IMR-90 (cell line): ENCODE measurements at regions not wholly inside any gene's neighbourhood (a gene's known extent, or its start where the extent isn't known, plus 50 kb on each side); places are given as distances from the start of the nearest gene placed in this dataset.

Experiments used
- ATAC-seq: fragments of 200-7000 bp; cut with Tn5 transposase; 2 replicates; pipeline ENCODE4 v1.9.1; 2020; ENCODE audit warnings: low read depth, mild to moderate bottlenecking, moderate library complexity
- BruUV-seq: library from RNA; stranded (reverse); fragments of 400-500 nt; replicated peaks from 2 replicates; lab custom pipeline; 2021; lab: Mats Ljungman, UMichigan
- CTCF ChIA-PET: fragments of 300-600 bp; formaldehyde crosslinking; extraction: SDS; loops from one replicate; lab custom pipeline; 2021; ENCODE audit warnings: antibody characterized with exemption; lab: Yijun Ruan, JAX
- POLR2A ChIA-PET: fragments of 300-600 bp; sonication (Branson Sonifier 250); formaldehyde crosslinking; loops from one replicate; lab custom pipeline; 2022; ENCODE audit warnings: antibody characterized with exemption; ENCODE audit not compliant: unreplicated experiment; lab: Charles Lee
- DNase-seq: peaks from one replicate; pipeline ENCODE4 v3.0.0; 2013
- H2AFZ ChIP-seq: replicated peaks from 2 replicates; pipeline ENCODE3; 2013; ENCODE audit warnings: low read length, mild to moderate bottlenecking; ENCODE audit not compliant: poor library complexity
- H2AK5ac ChIP-seq: 2 replicates; pipeline ENCODE4 v1.6.1; 2013; ENCODE audit warnings: low read depth, low read length, inconsistent platforms
- H2AK9ac ChIP-seq: replicated peaks from 2 replicates; pipeline ENCODE3; 2013; ENCODE audit warnings: mild to moderate bottlenecking, low read depth, low read length, moderate library complexity; ENCODE audit not compliant: poor library complexity
- H2BK120ac ChIP-seq: 2 replicates; pipeline ENCODE4 v1.6.1; 2013; ENCODE audit warnings: low read depth, low read length, inconsistent platforms
- H2BK15ac ChIP-seq: 3 replicates; pipeline ENCODE4 v1.6.1; 2013; ENCODE audit warnings: low read depth, low read length, inconsistent platforms
- H2BK20ac ChIP-seq: 2 replicates; pipeline ENCODE4 v1.6.1; 2013; ENCODE audit warnings: low read depth, mild to moderate bottlenecking, inconsistent platforms, low read length, moderate library complexity
- H2BK5ac ChIP-seq: 2 replicates; pipeline ENCODE4 v1.6.1; 2013; ENCODE audit warnings: mild to moderate bottlenecking, low read depth, low read length, inconsistent platforms; ENCODE audit not compliant: poor library complexity, severe bottlenecking
- H3K14ac ChIP-seq: replicated peaks from 2 replicates; pipeline ENCODE4 v1.6.1; 2013; ENCODE audit warnings: low read depth, low read length, inconsistent platforms
- H3K18ac ChIP-seq: 2 replicates; pipeline ENCODE4 v1.6.1; 2013; ENCODE audit warnings: low read depth, low read length, control low read depth
- H3K23ac ChIP-seq: 2 replicates; pipeline ENCODE4 v1.6.1; 2013; ENCODE audit warnings: low read depth, low read length, inconsistent platforms
- H3K27ac ChIP-seq: 2 replicates; pipeline ENCODE4 v1.5.1; 2013; ENCODE audit warnings: mild to moderate bottlenecking, control low read depth, low read length; ENCODE audit not compliant: insufficient read depth
- H3K27me3 ChIP-seq: 2 replicates; pipeline ENCODE4 v1.6.1; 2013; ENCODE audit warnings: low read length; ENCODE audit not compliant: control insufficient read depth, insufficient read depth
- H3K36me3 ChIP-seq: 2 replicates; pipeline ENCODE4 v1.6.1; 2013; ENCODE audit warnings: low read length, mixed read lengths; ENCODE audit not compliant: control insufficient read depth, insufficient read depth
- H3K4ac ChIP-seq: 2 replicates; pipeline ENCODE4 v1.6.1; 2013; ENCODE audit warnings: low read depth, low read length, inconsistent platforms
- H3K4me1 ChIP-seq: 2 replicates; pipeline ENCODE4 v1.6.1; 2013; ENCODE audit warnings: low read length, mixed read lengths; ENCODE audit not compliant: control insufficient read depth, insufficient read depth
- H3K4me2 ChIP-seq: 2 replicates; pipeline ENCODE4 v1.6.1; 2013; ENCODE audit warnings: low read depth, mild to moderate bottlenecking, control low read depth, low read length, moderate library complexity
- H3K4me3 ChIP-seq: 2 replicates; pipeline ENCODE4 v1.5.1; 2013; ENCODE audit warnings: low read depth, mild to moderate bottlenecking, control low read depth, low read length, moderate library complexity; ENCODE audit not compliant: insufficient read depth
- H3K56ac ChIP-seq: 2 replicates; pipeline ENCODE4 v1.6.1; 2013; ENCODE audit warnings: low read length, inconsistent platforms; ENCODE audit not compliant: insufficient read depth; ENCODE audit errors: extremely low read depth
- H3K79me1 ChIP-seq, 2 experiments: 2 replicates each; pipeline ENCODE4 v1.6.1; 2013; ENCODE audit warnings: low read length in 2 of 2, inconsistent platforms in 1 of 2, low read depth in 1 of 2
- H3K9ac ChIP-seq: 2 replicates; pipeline ENCODE4 v1.6.1; 2013; ENCODE audit warnings: low read depth, low read length, control low read depth
- H3K9me1 ChIP-seq: 2 replicates; pipeline ENCODE4 v1.6.1; 2013; ENCODE audit warnings: low read length, inconsistent platforms; ENCODE audit not compliant: insufficient read depth
- H3K9me3 ChIP-seq: 2 replicates; pipeline ENCODE4 v1.6.1; 2013; ENCODE audit warnings: low read length; ENCODE audit not compliant: control insufficient read depth, insufficient read depth
- H4K20me1 ChIP-seq: 2 replicates; pipeline ENCODE4 v1.6.1; 2013; ENCODE audit warnings: low read length, inconsistent platforms; ENCODE audit not compliant: insufficient read depth
- H4K5ac ChIP-seq: 2 replicates; pipeline ENCODE4 v1.6.1; 2013; ENCODE audit warnings: mild to moderate bottlenecking, low read depth, low read length, control low read depth
- H4K8ac ChIP-seq, 2 experiments: 2 replicates each; pipeline ENCODE4 v1.6.1; 2013; ENCODE audit warnings: low read depth in 2 of 2, low read length in 2 of 2, control low read depth in 1 of 2, inconsistent platforms in 1 of 2
- H4K91ac ChIP-seq: 2 replicates; pipeline ENCODE4 v1.6.1; 2013; ENCODE audit warnings: low read depth, low read length, inconsistent platforms; ENCODE audit not compliant: insufficient read depth
- BHLHE40 ChIP-seq: fragments of 150-350 bp; IDR thresholded peaks from 2 replicates; pipeline ENCODE4 v1.6.1; 2016; ENCODE audit warnings: mild to moderate bottlenecking, low read depth, low read length
- CEBPB ChIP-seq: IDR thresholded peaks from 2 replicates; pipeline ENCODE4 v1.6.1; 2012; ENCODE audit warnings: low read depth, low read length, improper control_type of control experiment
- MAFK ChIP-seq: IDR thresholded peaks from 2 replicates; pipeline ENCODE4 v1.6.1; 2012; ENCODE audit warnings: low read depth, low read length, improper control_type of control experiment
- POLR2A ChIP-seq: IDR thresholded peaks from 2 replicates; pipeline ENCODE4 v1.6.1; 2012; ENCODE audit warnings: mild to moderate bottlenecking, low read depth, low read length
- RFX5 ChIP-seq: IDR thresholded peaks from 2 replicates; pipeline ENCODE4 v1.8.0; 2012; ENCODE audit warnings: low read depth, mild to moderate bottlenecking, low read length, moderate library complexity
- SMC3 ChIP-seq: fragments of 150-350 bp; IDR thresholded peaks from 2 replicates; pipeline ENCODE4 v1.6.1; 2016; ENCODE audit warnings: low read depth, mild to moderate bottlenecking, antibody characterized with exemption, low read length, moderate library complexity
- WGBS, 2 experiments: methylation state at CpG; one replicate each; pipeline versions ENCODE4 v1.1.5 to v1.1.7; 2013; ENCODE audit warnings: missing lambda C conversion rate in 2 of 2; ENCODE audit not compliant: insufficient read length in 1 of 2; ENCODE audit errors: extremely low coverage in 2 of 2; 5-methylcytosine and 5-hydroxymethylcytosine counted together
- dilution Hi-C: fragments of 300-500 bp; cut with HindIII; formaldehyde crosslinking; loops from one replicate; pipeline ENCODE4 v1.14.3; 2018; ENCODE audit warnings: low sequenced_read_pairs; ENCODE audit not compliant: unreplicated experiment
- in situ Hi-C: fragments of 300-500 bp; cut with MboI; formaldehyde crosslinking; loops from 3 replicates; pipeline ENCODE4 v1.14.3; 2019; ENCODE audit warnings: low sequenced_read_pairs, inconsistent platforms, mixed read lengths
- intact Hi-C: fragments of 100-400 bp; cut with micrococcal nuclease; formaldehyde crosslinking; loops from 2 replicates; pipeline ENCODE4 v1.10.0; 2022

GRCh38 chr6:56693246-56693607 is 50.5 kb upstream of the DST start:
- WGBS, 2 experiments = no CpG with 5 or more reads among the region's 5 CpGs
- peak overlapping the region; percentile 96; the same call in 1 of the 2 replicates for H3K9ac ChIP-seq
- no peaks in the 10 kb centered on the region for H3K27me3 ChIP-seq
- BruUV-seq = no TSS peak
- H2BK20ac ChIP-seq = peak overlapping the region; percentile 74; the same call in 1 of the 2 replicates
- H3K18ac ChIP-seq = peak overlapping the region; percentile 84; the same call in 1 of the 2 replicates
- H3K9me3 ChIP-seq = no peaks in the 10 kb centered on the region
- H3K9me1 ChIP-seq = peaks cover 3% of the 10 kb centered on the region; the same call in 1 of the 2 replicates
- H4K5ac ChIP-seq = no peak overlapping the region
- intact Hi-C loops (loop anchor here (1.0 to 5.0 kb wide), 4 partner anchors 50 to 336 kb away; partner anchors contain the start of gene DST), in situ Hi-C loops (loop anchor here (10.0 kb wide), 1 partner anchor 152 kb away; no protein-coding TSS in a partner anchor), dilution Hi-C loops (no loop called here)
- peak; percentile 47 for ATAC-seq
- H3K14ac ChIP-seq = peak overlapping the region; percentile 83; the same call in 1 of the 2 replicates
- H3K79me1 ChIP-seq = peaks cover 18 to 49% of the 10 kb centered on the region in 2 experiments
- no peak overlapping the region for H2BK15ac ChIP-seq
- H3K4ac ChIP-seq = peak overlapping the region; percentile 88; the same call in 1 of the 2 replicates
- peak overlapping the region; percentile 94 for H2BK120ac ChIP-seq
- POLR2A ChIA-PET = interaction anchor here (0.6 to 1.1 kb wide), 3 partner anchors 10 to 157 kb away, joined by 3 to 4 read pairs (median 3); no protein-coding TSS in a partner anchor
- H4K91ac ChIP-seq = peak overlapping the region; percentile 1
- peak overlapping the region in 1 of 2 experiments; percentile 93; a peak in 2 of 4 replicates for H4K8ac ChIP-seq
- peak overlapping the region; percentile 96; the same call in 1 of the 2 replicates for H3K56ac ChIP-seq
- peak overlapping the region; percentile 83 for H3K4me2 ChIP-seq
- peak overlapping the region; percentile 99; the same call in 1 of the 2 replicates for H3K27ac ChIP-seq
- TF ChIP-seq SMC3 (no peak), RFX5 (no peak), MAFK (0 out of 2 replicates have a peak, but pooled peaks have one; percentile 12), CEBPB (0 out of 2 replicates have a peak, but pooled peaks have one; percentile 27), BHLHE40 (peak; percentile 86), POLR2A (peak; percentile 58; the same call in 1 of the 2 replicates)
- CTCF ChIA-PET = interaction anchor here (0.7 to 0.9 kb wide), 2 partner anchors 17 to 55 kb away, joined by 3 read pairs; no protein-coding TSS in a partner anchor
- peak overlapping the region; percentile 1; the same call in 1 of the 2 replicates for H2AK5ac ChIP-seq
- peaks cover 8% of the 10 kb centered on the region for H3K4me1 ChIP-seq
- H3K23ac ChIP-seq = peak overlapping the region; percentile 93
- H3K4me3 ChIP-seq = peak overlapping the region; percentile 45; the same call in 1 of the 2 replicates
- H4K20me1 ChIP-seq = no peaks in the 10 kb centered on the region; the same call in 1 of the 2 replicates
- peak overlapping the region; percentile 94 for H2BK5ac ChIP-seq
- H2AFZ ChIP-seq = no peak overlapping the region
- H2AK9ac ChIP-seq = no peak overlapping the region
- peak; percentile 87 for DNase-seq
- peaks cover 3% of the 10 kb centered on the region; the same call in 1 of the 2 replicates for H3K36me3 ChIP-seq
